HepG2 (cell line): ENCODE measurements at regions not wholly inside any gene's neighbourhood (a gene's known extent, or its start where the extent isn't known, plus 50 kb on each side); places are given as distances from the start of the nearest gene placed in this dataset.

Experiments
- ATAC-seq: fragments of 200-7000 bp; cut with Tn5 transposase; 3 replicates; pipeline ENCODE4 v1.9.1; 2020; ENCODE audit warnings: mild to moderate bottlenecking, moderate library complexity
- BruUV-seq: library from RNA; stranded (reverse); fragments of 400-500 nt; replicated peaks from 2 replicates; lab custom pipeline; 2021; lab: Mats Ljungman, UMichigan
- CTCF ChIA-PET: fragments of 300-600 bp; formaldehyde crosslinking; extraction: SDS; loops from one replicate; lab custom pipeline; 2021; ENCODE audit warnings: low total read pairs, inconsistent platforms, low intra/inter-chr PET ratio; lab: Yijun Ruan, JAX
- POLR2A ChIA-PET: fragments of 350-600 bp; sonication (Branson Sonifier 250); formaldehyde crosslinking; loops from one replicate; lab custom pipeline; 2020; ENCODE audit warnings: antibody characterized with exemption, inconsistent platforms; lab: Yijun Ruan, JAX
- DNase-seq: peaks from one replicate; pipeline ENCODE4 v3.0.0-alpha.2; 2015; ENCODE audit warnings: low spot score
- FAIRE-seq: peaks from 3 replicates; lab custom pipeline; 2011; peaks lifted over from hg19 to GRCh38; lab: Jason Lieb, UNC
- H2AFZ ChIP-seq: one replicate; pipeline ENCODE4 v1.6.1; 2011; ENCODE audit warnings: low read length, inconsistent platforms
- H3K27ac ChIP-seq: fragments of 300-600 bp; 3 replicates; pipeline ENCODE4 v1.8.0; 2011; ENCODE audit warnings: mixed run types, mild to moderate bottlenecking, mixed read lengths, low read length, inconsistent platforms; ENCODE audit not compliant: insufficient read depth; ENCODE audit errors: extremely low read length
- H3K27me3 ChIP-seq, 2 experiments: fragments of 200-600 bp in 1 of 2; 2 replicates in 1 of 2; 3 replicates in 1 of 2; pipeline versions ENCODE4 v1.6.0 to v1.8.0; 2011; ENCODE audit warnings: low read length in 2 of 2, mild to moderate bottlenecking in 2 of 2, moderate library complexity in 2 of 2, inconsistent platforms in 1 of 2; ENCODE audit not compliant: insufficient read depth in 2 of 2, control insufficient read depth in 1 of 2
- H3K36me3 ChIP-seq, 2 experiments: fragments of 200-600 bp in 1 of 2; replicated peaks in 1 of 2; 2 replicates in 1 of 2; 3 replicates in 1 of 2; pipeline versions ENCODE4 v1.5.1 to v1.8.0; 2011; ENCODE audit warnings: low read length in 2 of 2, inconsistent platforms in 1 of 2; ENCODE audit not compliant: insufficient read depth in 2 of 2, control insufficient read depth in 1 of 2
- H3K4me1 ChIP-seq: 2 replicates; pipeline ENCODE4 v1.5.1; 2012; ENCODE audit warnings: low read length, inconsistent platforms; ENCODE audit not compliant: insufficient read depth
- H3K4me2 ChIP-seq: 2 replicates; pipeline ENCODE4 v1.6.0; 2011; ENCODE audit warnings: low read depth, low read length, inconsistent platforms
- H3K4me3 ChIP-seq, 3 experiments: fragments of 200-600 bp in 1 of 3; sonication (generic), shearing (Covaris generic) in 1 of 3; replicated peaks in 1 of 3; 2 replicates each; pipeline ENCODE4 v1.5.1; 2011 to 2016; ENCODE audit warnings: low read length in 3 of 3, inconsistent platforms in 2 of 3, low read depth in 2 of 3, mild to moderate bottlenecking in 2 of 3, control low read depth in 1 of 3, mixed read lengths in 1 of 3; ENCODE audit not compliant: insufficient read depth in 1 of 3
- H3K79me2 ChIP-seq: one replicate; pipeline ENCODE4 v1.6.1; 2011; ENCODE audit warnings: low read length, inconsistent platforms; ENCODE audit not compliant: insufficient read depth
- H3K9ac ChIP-seq: 2 replicates; pipeline ENCODE4 v1.6.0; 2011; ENCODE audit warnings: mild to moderate bottlenecking, low read depth, low read length, inconsistent platforms; ENCODE audit not compliant: insufficient read depth
- H3K9me3 ChIP-seq: 2 replicates; pipeline ENCODE4 v1.5.1; 2012; ENCODE audit warnings: mild to moderate bottlenecking, low read length
- H4K20me1 ChIP-seq: 2 replicates; pipeline ENCODE4 v1.6.0; 2011; ENCODE audit warnings: inconsistent platforms, mild to moderate bottlenecking, low read length, moderate library complexity; ENCODE audit not compliant: insufficient read depth
- AFF4 ChIP-seq: sonication (generic); formaldehyde crosslinking; IDR thresholded peaks from 2 replicates; pipeline ENCODE4 v1.4.0; 2020; ENCODE audit warnings: missing genetic modification reagents
- AGO1 ChIP-seq: fragments of 200-400 bp; formaldehyde crosslinking; IDR thresholded peaks from 2 replicates; pipeline ENCODE4 v1.6.1; 2017; ENCODE audit warnings: mild to moderate bottlenecking, low read depth, low read length, moderate library complexity; ENCODE audit not compliant: poor library complexity, severe bottlenecking
- CCAR2 ChIP-seq: fragments of 200-400 bp; formaldehyde crosslinking; optimal IDR thresholded peaks from 2 replicates; pipeline ENCODE3; 2018; ENCODE audit warnings: low read depth, mild to moderate bottlenecking, low read length, moderate library complexity
- CENPT ChIP-seq: sonication (generic); formaldehyde crosslinking; IDR thresholded peaks from 2 replicates; pipeline ENCODE4 v1.8.0; 2022; ENCODE audit warnings: low read depth, mild to moderate bottlenecking, moderate library complexity, missing genetic modification reagents
- HIC2 ChIP-seq: sonication (generic); formaldehyde crosslinking; IDR thresholded peaks from 2 replicates; pipeline ENCODE4 v1.9.0; 2022; ENCODE audit warnings: low read depth, missing genetic modification reagents
- HNRNPL ChIP-seq: fragments of 200-400 bp; formaldehyde crosslinking; IDR thresholded peaks from 2 replicates; pipeline ENCODE4 v1.6.1; 2017; ENCODE audit warnings: mild to moderate bottlenecking, low read depth, low read length
- SIN3A ChIP-seq: IDR thresholded peaks from 2 replicates; pipeline ENCODE4 v1.6.1; 2011; ENCODE audit warnings: low read depth, mild to moderate bottlenecking, control low read depth, low read length, borderline replicate concordance
- SMAD3 ChIP-seq: sonication (generic); formaldehyde crosslinking; IDR thresholded peaks from 2 replicates; pipeline ENCODE4 v1.4.0; 2020; ENCODE audit warnings: missing genetic modification reagents
- SMARCC2 ChIP-seq: fragments of 450-650 bp; IDR thresholded peaks from 2 replicates; pipeline ENCODE4 v1.6.1; 2017; ENCODE audit warnings: antibody characterized with exemption, mild to moderate bottlenecking
- TBP ChIP-seq: sonication (generic); formaldehyde crosslinking; IDR thresholded peaks from 2 replicates; pipeline ENCODE4 v1.5.0; 2020; ENCODE audit warnings: missing genetic modification reagents
- TFDP2 ChIP-seq: sonication (generic); formaldehyde crosslinking; IDR thresholded peaks from 2 replicates; pipeline ENCODE4 v1.4.0; 2020; ENCODE audit warnings: missing genetic modification reagents
- ZC3H4 ChIP-seq: sonication (generic); formaldehyde crosslinking; IDR thresholded peaks from 2 replicates; pipeline ENCODE4 v1.4.0; 2020; ENCODE audit warnings: missing genetic modification reagents, borderline replicate concordance
- ZNF17 ChIP-seq: sonication (generic); formaldehyde crosslinking; IDR thresholded peaks from 2 replicates; pipeline ENCODE4 v1.5.0; 2020; ENCODE audit warnings: mild to moderate bottlenecking, missing genetic modification reagents
- ZNF343 ChIP-seq: sonication (generic); formaldehyde crosslinking; IDR thresholded peaks from 2 replicates; pipeline ENCODE4 v1.4.0; 2020; ENCODE audit warnings: mild to moderate bottlenecking, missing genetic modification reagents
- ZNF562 ChIP-seq: sonication (generic); formaldehyde crosslinking; IDR thresholded peaks from 2 replicates; pipeline ENCODE4 v1.8.0; 2022; ENCODE audit warnings: missing genetic modification reagents, borderline replicate concordance
- ZNF615 ChIP-seq: sonication (generic); formaldehyde crosslinking; IDR thresholded peaks from 2 replicates; pipeline ENCODE4 v1.5.0; 2020; ENCODE audit warnings: mild to moderate bottlenecking, missing genetic modification reagents, borderline replicate concordance
- ZNF678 ChIP-seq: sonication (generic); formaldehyde crosslinking; IDR thresholded peaks from 2 replicates; pipeline ENCODE4 v1.4.0; 2020; ENCODE audit warnings: mild to moderate bottlenecking, missing genetic modification reagents
- ZNF724P ChIP-seq: sonication (generic); formaldehyde crosslinking; IDR thresholded peaks from 2 replicates; pipeline ENCODE4 v1.8.0; 2022; ENCODE audit warnings: missing genetic modification reagents, borderline replicate concordance
- WGBS: methylation state at CpG from one replicate; pipeline ENCODE4 v1.1.6; 2017; ENCODE audit warnings: low lambda C conversion rate; 5-methylcytosine and 5-hydroxymethylcytosine counted together
- in situ Hi-C: cut with HindIII; loops from 2 replicates; pipeline ENCODE4 v1.10.0; 2017; ENCODE audit warnings: low pct_unique_long_range_greater_than_20kb; ENCODE audit not compliant: extremely low pct_ligation_motif_present
- intact Hi-C: fragments of 100-400 bp; cut with micrococcal nuclease; formaldehyde crosslinking; loops from one replicate; pipeline ENCODE4 v1.10.0; 2022; ENCODE audit not compliant: unreplicated experiment

- H3K36me3 ChIP-seq, result peaks cover 1 to 3% of the 10 kb centered on the region in 2 experiments; a peak in 2 of 5 replicates
- no peak overlapping the region for H3K4me2 ChIP-seq
- H3K9me3 ChIP-seq, result no peaks in the 10 kb centered on the region
- H4K20me1 ChIP-seq, result no peaks in the 10 kb centered on the region
- ChIA-PET POLR2A (no interaction called here), CTCF (no interaction called here)
- 98% methylated on average over 9 of the region's 9 CpGs for WGBS
- H3K27me3 ChIP-seq, result no peaks in the 10 kb centered on the region; a peak in 1 of 5 replicates
- peaks cover 29% of the 10 kb centered on the region for H3K4me1 ChIP-seq
- in situ Hi-C loops (no loop called here), intact Hi-C loops (no loop called here)
- no peak overlapping the region for H3K4me3 ChIP-seq
- H3K27ac ChIP-seq, result no peak overlapping the region
- no peak overlapping the region for H3K9ac ChIP-seq
- no peaks in the 10 kb centered on the region for H3K79me2 ChIP-seq
- H2AFZ ChIP-seq, result no peak overlapping the region
- BruUV-seq, result no TSS peak
- DNase-seq, result no peak
- FAIRE-seq, result no peak
- ATAC-seq, result no peak
- TF ChIP-seq SMAD3 (CRISPR knock-in tag), result no peak
- no peak for TF ChIP-seq HIC2 (CRISPR knock-in tag)
- TF ChIP-seq SMARCC2, result no peak
- TF ChIP-seq AFF4 (CRISPR knock-in tag), result no peak
- no peak for TF ChIP-seq SIN3A
- TF ChIP-seq CCAR2, result no peak
- TF ChIP-seq CENPT, result no peak
- TF ChIP-seq ZNF17 (CRISPR knock-in tag), result no peak
- no peak for TF ChIP-seq ZNF562 (CRISPR knock-in tag)
- TF ChIP-seq AGO1, result no peak
- no peak for TF ChIP-seq TBP (CRISPR knock-in tag)
- no peak for TF ChIP-seq TFDP2 (CRISPR knock-in tag)
- no peak for TF ChIP-seq ZNF678 (CRISPR knock-in tag)
- no peak for TF ChIP-seq ZNF724P (CRISPR knock-in tag)
- no peak for TF ChIP-seq ZC3H4 (CRISPR knock-in tag)
- no peak for TF ChIP-seq ZNF615 (CRISPR knock-in tag)
- no peak for TF ChIP-seq ZNF343 (CRISPR knock-in tag)
- TF ChIP-seq HNRNPL, result no peak
Measured at GRCh38 chr15:62805502-62805901, 237.0 kb upstream of the TPM1 start.
